Fibroblast of lung (primary cell): ENCODE measurements at regions not wholly inside any gene's neighbourhood (a gene's known extent, or its start where the extent isn't known, plus 50 kb on each side); places are given as distances from the start of the nearest gene placed in this dataset.

Experiments used
- CTCF ChIP-seq, 2 donors: IDR thresholded peaks in 1 of 2; conservative IDR thresholded peaks in 1 of 2; 1 replicate in 1 of 2; 2 replicates in 1 of 2; pipeline ENCODE4 v1.5.1; 2011 to 2012; ENCODE audit warnings: low read length in 2 of 2, control low read depth in 1 of 2, inconsistent platforms in 1 of 2, low read depth in 1 of 2, mild to moderate bottlenecking in 1 of 2
- EZH2 ChIP-seq: IDR thresholded peaks from 2 replicates; pipeline ENCODE4 v1.5.1; 2012; ENCODE audit warnings: low read length, control low read depth, mild to moderate bottlenecking; ENCODE audit errors: missing control alignments

GRCh38 chr5:130286971-130287370 is 382.7 kb downstream of the CHSY3 start:
- TF ChIP-seq EZH2 (no peak), CTCF (conservative IDR thresholded peaks at IDR 0.05 in 1 of 2, IDR thresholded peaks at IDR 0.05 in 1 of 2; ENCODE audit: low read depth in 1 of 2, low read length in 2 of 2) (no peak)
